H1 (cell line): ENCODE measurements at regions not wholly inside any gene's neighbourhood (a gene's known extent, or its start where the extent isn't known, plus 50 kb on each side); places are given as distances from the start of the nearest gene placed in this dataset.

Experiments used
- CTCF ChIA-PET: fragments of 300-600 bp; sonication (Branson Sonifier 250); formaldehyde crosslinking; loops from one replicate; lab custom pipeline; 2021; ENCODE audit not compliant: partially characterized antibody; lab: Charles Lee
- POLR2A ChIA-PET: fragments of 300-600 bp; sonication (Branson Sonifier 250); formaldehyde crosslinking; loops from one replicate; lab custom pipeline; 2021; ENCODE audit warnings: inconsistent platforms; ENCODE audit not compliant: partially characterized antibody; lab: Charles Lee
- DNase-seq, 2 experiments: peaks; one replicate each; pipeline versions ENCODE4 v3.0.0 to v3.0.0-alpha.2; 2010 to 2022; ENCODE audit warnings: low spot score in 2 of 2, low read depth in 1 of 2, mixed read lengths in 1 of 2
- FAIRE-seq: peaks from 2 replicates; lab custom pipeline; 2011; peaks lifted over from hg19 to GRCh38; lab: Jason Lieb, UNC
- H2AFZ ChIP-seq: 2 replicates; pipeline ENCODE4 v1.8.1; 2012; ENCODE audit warnings: low read length, inconsistent platforms
- H2AK5ac ChIP-seq: 2 replicates; pipeline ENCODE4 v1.6.1; 2013; ENCODE audit warnings: low read depth, low read length
- H2BK120ac ChIP-seq: replicated peaks from 2 replicates; pipeline ENCODE3; 2013; ENCODE audit warnings: low read depth, low read length, inconsistent platforms
- H2BK12ac ChIP-seq: 2 replicates; pipeline ENCODE4 v1.6.1; 2013; ENCODE audit warnings: low read depth, low read length
- H2BK15ac ChIP-seq: 2 replicates; pipeline ENCODE4 v1.6.1; 2013; ENCODE audit warnings: low read length
- H2BK20ac ChIP-seq: 2 replicates; pipeline ENCODE4 v1.6.1; 2013; ENCODE audit warnings: low read length
- H2BK5ac ChIP-seq: 2 replicates; pipeline ENCODE4 v1.6.1; 2013; ENCODE audit warnings: low read depth, low read length
- H3K14ac ChIP-seq: 2 replicates; pipeline ENCODE4 v1.6.1; 2013; ENCODE audit warnings: inconsistent platforms; ENCODE audit not compliant: insufficient read length
- H3K18ac ChIP-seq: 2 replicates; pipeline ENCODE4 v1.6.1; 2013; ENCODE audit warnings: low read length; ENCODE audit errors: extremely low read depth
- H3K23ac ChIP-seq: 2 replicates; pipeline ENCODE4 v1.6.1; 2013; ENCODE audit warnings: inconsistent platforms; ENCODE audit not compliant: insufficient read length
- H3K23me2 ChIP-seq: 2 replicates; pipeline ENCODE4 v1.6.1; 2013; ENCODE audit warnings: low read depth, low read length
- H3K27ac ChIP-seq: 2 replicates; pipeline ENCODE4 v1.6.1; 2011; ENCODE audit warnings: low read depth, low read length, inconsistent platforms
- H3K27me3 ChIP-seq, 4 experiments: replicated peaks in 1 of 4; 1 replicate in 1 of 4; 2 replicates in 3 of 4; pipeline versions ENCODE4 v1.6.1 to v1.8.1; 2011 to 2013; ENCODE audit warnings: low read length in 3 of 4, mild to moderate bottlenecking in 3 of 4, inconsistent platforms in 2 of 4, mixed read lengths in 2 of 4, moderate library complexity in 1 of 4; ENCODE audit not compliant: control insufficient read depth in 3 of 4, insufficient read depth in 3 of 4; ENCODE audit errors: extremely low read depth in 1 of 4
- H3K36me3 ChIP-seq, 4 experiments: 2 replicates each; pipeline versions ENCODE4 v1.6.1 to v1.8.1; 2011 to 2013; ENCODE audit warnings: mild to moderate bottlenecking in 4 of 4, low read length in 3 of 4, moderate library complexity in 2 of 4, control low read depth in 1 of 4, inconsistent platforms in 1 of 4; ENCODE audit not compliant: insufficient read depth in 4 of 4, control insufficient read depth in 2 of 4
- H3K4ac ChIP-seq: replicated peaks from 2 replicates; pipeline ENCODE3; 2013; ENCODE audit warnings: low read length, low read depth, mixed read lengths, inconsistent platforms; ENCODE audit not compliant: insufficient read length
- H3K4me1 ChIP-seq, 4 experiments: replicated peaks in 1 of 4; 1 replicate in 1 of 4; 2 replicates in 3 of 4; pipeline versions ENCODE4 v1.6.1 to v1.8.1; 2011 to 2013; ENCODE audit warnings: low read length in 3 of 4, inconsistent platforms in 2 of 4, mixed read lengths in 1 of 4; ENCODE audit not compliant: insufficient read depth in 4 of 4, control insufficient read depth in 3 of 4
- H3K4me2 ChIP-seq, 2 experiments: 2 replicates each; pipeline versions ENCODE4 v1.6.1 to v1.8.1; 2011 to 2013; ENCODE audit warnings: low read depth in 2 of 2, low read length in 2 of 2, control low read depth in 1 of 2, inconsistent platforms in 1 of 2, mild to moderate bottlenecking in 1 of 2; ENCODE audit not compliant: insufficient read depth in 1 of 2
- H3K4me3 ChIP-seq, 4 experiments: fragments of 200-600, 300-600 bp in 1 of 4; sonication (generic), shearing (Covaris generic), sonication (Bioruptor Twin) in 1 of 4; 2 replicates each; pipeline versions ENCODE4 v1.5.1 to v1.8.1; 2011 to 2016; ENCODE audit warnings: low read length in 4 of 4, low read depth in 3 of 4, control low read depth in 2 of 4, inconsistent platforms in 2 of 4, mild to moderate bottlenecking in 2 of 4, mixed read lengths in 1 of 4, moderate library complexity in 1 of 4; ENCODE audit not compliant: insufficient read depth in 2 of 4; ENCODE audit errors: extremely low read depth in 1 of 4
- H3K56ac ChIP-seq: replicated peaks from 2 replicates; pipeline ENCODE3; 2013; ENCODE audit warnings: low read depth, mild to moderate bottlenecking, mixed read lengths, low read length, inconsistent platforms; ENCODE audit not compliant: insufficient read length
- H3K79me1 ChIP-seq: 2 replicates; pipeline ENCODE4 v1.6.1; 2013; ENCODE audit warnings: low read depth, low read length, control low read depth
- H3K79me2 ChIP-seq, 2 experiments: 2 replicates each; pipeline versions ENCODE4 v1.6.1 to v1.8.1; 2012 to 2013; ENCODE audit warnings: low read length in 2 of 2, mild to moderate bottlenecking in 2 of 2, inconsistent platforms in 1 of 2; ENCODE audit not compliant: insufficient read depth in 2 of 2, control insufficient read depth in 1 of 2
- H3K9ac ChIP-seq, 4 experiments: replicated peaks in 1 of 4; 1 replicate in 1 of 4; 2 replicates in 3 of 4; pipeline versions ENCODE4 v1.6.1 to v1.8.1; 2011 to 2013; ENCODE audit warnings: low read depth in 3 of 4, low read length in 3 of 4, control low read depth in 2 of 4, mild to moderate bottlenecking in 2 of 4, moderate library complexity in 2 of 4, inconsistent platforms in 1 of 4; ENCODE audit errors: extremely low read depth in 1 of 4
- H3K9me3 ChIP-seq, 2 experiments: 2 replicates each; pipeline versions ENCODE4 v1.6.1 to v1.8.1; 2012 to 2013; ENCODE audit warnings: mild to moderate bottlenecking in 2 of 2, moderate library complexity in 2 of 2, control low read depth in 1 of 2, inconsistent platforms in 1 of 2, low read depth in 1 of 2, low read length in 1 of 2, mixed read lengths in 1 of 2; ENCODE audit not compliant: insufficient read depth in 2 of 2
- H4K20me1 ChIP-seq, 2 experiments: replicated peaks in 1 of 2; 2 replicates each; pipeline versions ENCODE3 to v1.8.1; 2011 to 2013; ENCODE audit warnings: inconsistent platforms in 2 of 2, low read length in 2 of 2, mild to moderate bottlenecking in 1 of 2; ENCODE audit not compliant: insufficient read depth in 2 of 2, control insufficient read depth in 1 of 2
- H4K5ac ChIP-seq: 2 replicates; pipeline ENCODE4 v1.6.1; 2013; ENCODE audit warnings: low read length, low read depth, mixed read lengths, inconsistent platforms; ENCODE audit not compliant: insufficient read length
- H4K8ac ChIP-seq: 2 replicates; pipeline ENCODE4 v1.8.0; 2013; ENCODE audit warnings: mild to moderate bottlenecking, moderate library complexity, low read length, inconsistent platforms; ENCODE audit not compliant: insufficient read depth; ENCODE audit errors: extremely low read depth
- H4K91ac ChIP-seq: replicated peaks from 2 replicates; pipeline ENCODE3; 2013; ENCODE audit warnings: low read length, mixed read lengths, inconsistent platforms; ENCODE audit not compliant: insufficient read length
- ATF3 ChIP-seq: IDR thresholded peaks from 2 replicates; pipeline ENCODE4 v1.6.1; 2011; ENCODE audit warnings: low read depth, mild to moderate bottlenecking, low read length; ENCODE audit not compliant: insufficient read depth
- BRCA1 ChIP-seq: IDR thresholded peaks from 2 replicates; pipeline ENCODE4 v1.6.1; 2012; ENCODE audit warnings: low read depth, low read length, improper control_type of control experiment
- CBX5 ChIP-seq: fragments of 300-800, 300-1000 bp; sonication (generic); IDR thresholded peaks from 2 replicates; pipeline ENCODE4 v1.7.1; 2016; ENCODE audit warnings: antibody characterized with exemption, low read length, low read depth
- CHD2 ChIP-seq: IDR thresholded peaks from 2 replicates; pipeline ENCODE4 v1.6.1; 2012; ENCODE audit warnings: low read length, improper control_type of control experiment
- GTF2F1 ChIP-seq: IDR thresholded peaks from 2 replicates; pipeline ENCODE4 v1.6.1; 2012; ENCODE audit warnings: low read depth, low read length, improper control_type of control experiment, borderline replicate concordance
- HDAC6 ChIP-seq: IDR thresholded peaks from one replicate; pipeline ENCODE4 v1.7.1; 2012; ENCODE audit warnings: low read depth, mild to moderate bottlenecking, inconsistent platforms, low read length, moderate library complexity
- KDM5A ChIP-seq: fragments of 200-600 bp; IDR thresholded peaks from 2 replicates; pipeline ENCODE4 v1.7.1; 2012; ENCODE audit warnings: mild to moderate bottlenecking, low read length, inconsistent platforms, mixed read lengths
- NANOG ChIP-seq: IDR thresholded peaks from 2 replicates; pipeline ENCODE4 v1.6.1; 2011; ENCODE audit warnings: low read length, low read depth, mild to moderate bottlenecking, inconsistent platforms; ENCODE audit not compliant: insufficient read depth, poor library complexity, severe bottlenecking
- RXRA ChIP-seq: IDR thresholded peaks from 2 replicates; pipeline ENCODE4 v1.6.1; 2011; ENCODE audit warnings: low read depth, mild to moderate bottlenecking, low read length, moderate library complexity; ENCODE audit not compliant: insufficient read depth
- TBP ChIP-seq: IDR thresholded peaks from 2 replicates; pipeline ENCODE4 v1.6.1; 2011; ENCODE audit warnings: low read depth, low read length, improper control_type of control experiment
- TCF12 ChIP-seq: IDR thresholded peaks from 2 replicates; pipeline ENCODE4 v1.6.1; 2011; ENCODE audit warnings: low read depth, mild to moderate bottlenecking, low read length
- TEAD4 ChIP-seq: IDR thresholded peaks from 2 replicates; pipeline ENCODE4 v1.6.1; 2012; ENCODE audit warnings: low read depth, low read length, inconsistent platforms, mixed read lengths
- USF2 ChIP-seq: IDR thresholded peaks from 2 replicates; pipeline ENCODE4 v1.6.1; 2011; ENCODE audit warnings: low read length, improper control_type of control experiment
- ZNF274 ChIP-seq: IDR thresholded peaks from 2 replicates; pipeline ENCODE4 v1.7.0; 2012; ENCODE audit warnings: low read length, borderline replicate concordance; ENCODE audit errors: extremely low read depth
- WGBS, 2 experiments: shearing (Covaris generic) in 1 of 2; methylation state at CpG; one replicate each; pipeline versions ENCODE4 v1.1.6 to v1.1.7; 2013 to 2015; ENCODE audit warnings: low lambda C conversion rate in 2 of 2, mixed read lengths in 2 of 2, inconsistent platforms in 1 of 2, low coverage in 1 of 2, missing lambda C conversion rate in 1 of 2; ENCODE audit not compliant: insufficient replicate concordance in 2 of 2, insufficient coverage in 1 of 2, insufficient read length in 1 of 2; ENCODE audit errors: extremely low coverage in 1 of 2, missing lambda C conversion rate in 1 of 2; 5-methylcytosine and 5-hydroxymethylcytosine counted together

DNA sequence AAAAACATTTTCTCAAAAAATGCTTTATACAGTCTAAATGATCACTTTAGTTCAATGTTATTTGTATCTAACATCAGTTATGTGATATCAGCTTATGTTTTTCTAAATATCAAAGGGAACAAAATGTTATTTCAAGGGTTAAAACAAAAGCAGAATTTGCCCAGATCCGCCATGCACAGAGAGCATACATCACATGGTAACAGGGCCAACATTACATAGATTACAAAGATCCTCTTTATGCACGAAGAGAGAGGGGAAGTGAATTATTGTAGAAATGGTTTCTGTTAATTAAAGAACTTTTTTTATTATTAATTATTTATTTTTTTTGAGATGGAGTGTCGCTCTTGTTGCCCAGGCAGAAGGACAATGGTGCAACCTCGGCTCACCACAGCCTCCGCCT lies 100.8 kb upstream of the MME start:
- H2BK5ac ChIP-seq, result no peak overlapping the region
- ChIA-PET POLR2A (no interaction called here), CTCF (no interaction called here)
- no peak overlapping the region for H2AK5ac ChIP-seq
- no peaks in the 10 kb centered on the region for H3K36me3 ChIP-seq
- H3K18ac ChIP-seq, result no peak overlapping the region
- no peak overlapping the region for H3K27ac ChIP-seq
- no peak overlapping the region for H2BK12ac ChIP-seq
- H3K4me1 ChIP-seq, result no peaks in the 10 kb centered on the region
- H3K14ac ChIP-seq, result no peak overlapping the region
- no peaks in the 10 kb centered on the region for H4K20me1 ChIP-seq
- H3K79me1 ChIP-seq, result no peaks in the 10 kb centered on the region
- H3K27me3 ChIP-seq, result no peaks in the 10 kb centered on the region
- no peak overlapping the region for H4K8ac ChIP-seq
- no peak overlapping the region for H3K4me3 ChIP-seq
- DNase-seq, result no peak
- no peak overlapping the region for H3K9ac ChIP-seq
- H3K23ac ChIP-seq, result no peak overlapping the region
- H3K79me2 ChIP-seq, result no peaks in the 10 kb centered on the region
- H4K91ac ChIP-seq, result no peak overlapping the region
- no peak overlapping the region for H4K5ac ChIP-seq
- H3K56ac ChIP-seq, result no peak overlapping the region
- H3K23me2 ChIP-seq, result no peaks in the 10 kb centered on the region
- H3K4ac ChIP-seq, result no peak overlapping the region
- no peak overlapping the region for H2BK15ac ChIP-seq
- no peak for FAIRE-seq
- H2BK120ac ChIP-seq, result no peak overlapping the region
- H3K9me3 ChIP-seq, result no peaks in the 10 kb centered on the region
- no peak overlapping the region for H3K4me2 ChIP-seq
- 95% methylated on average over 5 of the region's 5 CpGs; no CpG with 5 or more reads in 1 of the 2 experiments for WGBS, 2 experiments
- no peak overlapping the region for H2AFZ ChIP-seq
- H2BK20ac ChIP-seq, result no peak overlapping the region
- TF ChIP-seq TEAD4 (no peak), USF2 (no peak), CBX5 (no peak), BRCA1 (no peak), RXRA (no peak), HDAC6 (no peak), TCF12 (no peak), ATF3 (no peak), GTF2F1 (no peak), KDM5A (no peak), ZNF274 (no peak), CHD2 (no peak), TBP (no peak), NANOG (no peak)
